ENCODE measurements at regions not wholly inside any gene's neighbourhood (a gene's known extent, or its start where the extent isn't known, plus 50 kb on each side); places are given as distances from the start of the nearest gene placed in this dataset.
A peak's percentile ranks its signal among the peaks of the same experiment; 100 is the strongest.

DNA sequence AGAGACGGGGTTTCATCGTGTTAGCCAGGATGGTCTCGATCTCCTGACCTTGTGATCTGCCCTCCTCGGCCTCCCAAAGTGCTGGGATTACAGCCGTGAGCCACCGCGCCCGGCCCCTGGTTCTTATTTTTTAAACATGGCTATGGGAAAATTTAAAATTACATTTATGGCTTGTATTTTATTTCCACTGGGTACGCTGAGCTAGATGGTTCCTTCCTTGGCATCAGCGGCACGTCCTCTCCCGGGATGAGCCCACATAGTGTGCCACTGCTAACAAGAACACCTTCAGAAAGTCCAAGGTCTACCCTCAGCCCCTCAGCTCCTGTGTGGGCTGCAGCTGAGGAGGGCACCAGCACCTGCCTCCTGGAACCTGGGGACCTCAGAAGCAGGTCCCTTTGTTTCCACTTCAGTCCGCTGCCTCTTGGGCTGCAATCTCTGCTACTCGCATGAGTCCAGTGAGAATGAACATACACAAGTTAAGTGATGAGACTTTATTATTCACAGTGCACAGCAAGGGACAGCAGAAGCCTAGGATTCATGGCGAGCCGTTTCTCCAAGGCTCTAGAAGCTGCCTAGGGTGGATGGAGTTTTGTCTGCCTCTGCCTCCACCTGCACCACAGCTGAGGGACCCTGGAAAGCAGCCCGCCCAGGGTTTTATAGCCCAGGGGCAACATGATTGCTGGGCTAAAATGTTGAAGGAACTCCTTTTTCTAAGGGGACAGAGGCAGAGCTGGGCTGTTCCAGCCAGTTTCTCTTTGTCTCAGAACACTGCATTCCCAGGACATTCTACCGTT is 107.5 kb upstream of the TEX51 start:
- no peaks in the 10 kb centered on the region for H3K9me3 ChIP-seq
- no peak overlapping the region for H3K4me3 ChIP-seq
- no peak for TF ChIP-seq POLR2A (IDR thresholded peaks at IDR 0.05)
- TF ChIP-seq, protein P1, sequence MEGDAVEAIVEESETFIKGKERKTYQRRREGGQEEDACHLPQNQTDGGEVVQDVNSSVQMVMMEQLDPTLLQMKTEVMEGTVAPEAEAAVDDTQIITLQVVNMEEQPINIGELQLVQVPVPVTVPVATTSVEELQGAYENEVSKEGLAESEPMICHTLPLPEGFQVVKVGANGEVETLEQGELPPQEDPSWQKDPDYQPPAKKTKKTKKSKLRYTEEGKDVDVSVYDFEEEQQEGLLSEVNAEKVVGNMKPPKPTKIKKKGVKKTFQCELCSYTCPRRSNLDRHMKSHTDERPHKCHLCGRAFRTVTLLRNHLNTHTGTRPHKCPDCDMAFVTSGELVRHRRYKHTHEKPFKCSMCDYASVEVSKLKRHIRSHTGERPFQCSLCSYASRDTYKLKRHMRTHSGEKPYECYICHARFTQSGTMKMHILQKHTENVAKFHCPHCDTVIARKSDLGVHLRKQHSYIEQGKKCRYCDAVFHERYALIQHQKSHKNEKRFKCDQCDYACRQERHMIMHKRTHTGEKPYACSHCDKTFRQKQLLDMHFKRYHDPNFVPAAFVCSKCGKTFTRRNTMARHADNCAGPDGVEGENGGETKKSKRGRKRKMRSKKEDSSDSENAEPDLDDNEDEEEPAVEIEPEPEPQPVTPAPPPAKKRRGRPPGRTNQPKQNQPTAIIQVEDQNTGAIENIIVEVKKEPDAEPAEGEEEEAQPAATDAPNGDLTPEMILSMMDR (IDR thresholded peaks at IDR 0.05): no peak
- no peak for TF ChIP-seq POLR2AphosphoS5 (IDR thresholded peaks at IDR 0.05; ENCODE audit: insufficient read depth in 1 of 2, low read depth in 1 of 2)
- H3K27ac ChIP-seq: no peak overlapping the region
- no peak for DNase-seq (ENCODE audit: extremely low spot score in 2 of 2)
- H3K27me3 ChIP-seq: no peaks in the 10 kb centered on the region
- H3K4me1 ChIP-seq: no peaks in the 10 kb centered on the region
- intact Hi-C loops (cut with DNase I): no loop called here
- H3K36me3 ChIP-seq: no peaks in the 10 kb centered on the region

DNA sequence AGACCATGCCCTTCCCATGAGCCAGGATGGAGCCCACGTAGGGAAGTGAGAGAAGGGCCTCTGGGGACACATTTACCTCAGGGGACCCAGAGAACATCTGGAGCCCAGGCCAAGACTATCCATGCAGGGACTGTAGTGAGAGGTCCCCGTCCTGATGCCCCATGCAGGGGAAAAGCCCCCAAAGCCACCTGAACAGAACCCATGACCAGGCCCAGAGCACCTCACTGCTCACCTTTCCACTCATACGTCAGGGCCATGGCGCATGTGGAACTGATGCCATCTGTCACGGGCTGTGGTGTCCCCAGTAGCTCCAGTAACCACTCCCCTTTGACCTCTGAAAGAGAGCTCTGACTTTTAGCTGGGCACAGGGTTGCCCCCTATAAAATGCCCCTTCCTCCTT is 106.5 kb upstream of the TEX51 start:
- no peaks in the 10 kb centered on the region for H3K27me3 ChIP-seq
- no peak overlapping the region for H3K27ac ChIP-seq
- no peaks in the 10 kb centered on the region for H3K36me3 ChIP-seq
- intact Hi-C loops (cut with DNase I): no loop called here
- H3K4me1 ChIP-seq: no peaks in the 10 kb centered on the region
- no peak for DNase-seq (ENCODE audit: extremely low spot score in 2 of 2)
- no peaks in the 10 kb centered on the region for H3K9me3 ChIP-seq
- no peak overlapping the region for H3K4me3 ChIP-seq
- TF ChIP-seq, protein P1 (IDR thresholded peaks at IDR 0.05): no peak
- no peak for TF ChIP-seq POLR2AphosphoS5 (IDR thresholded peaks at IDR 0.05; ENCODE audit: insufficient read depth in 1 of 2, low read depth in 1 of 2)
- TF ChIP-seq POLR2A (IDR thresholded peaks at IDR 0.05): no peak

DNA sequence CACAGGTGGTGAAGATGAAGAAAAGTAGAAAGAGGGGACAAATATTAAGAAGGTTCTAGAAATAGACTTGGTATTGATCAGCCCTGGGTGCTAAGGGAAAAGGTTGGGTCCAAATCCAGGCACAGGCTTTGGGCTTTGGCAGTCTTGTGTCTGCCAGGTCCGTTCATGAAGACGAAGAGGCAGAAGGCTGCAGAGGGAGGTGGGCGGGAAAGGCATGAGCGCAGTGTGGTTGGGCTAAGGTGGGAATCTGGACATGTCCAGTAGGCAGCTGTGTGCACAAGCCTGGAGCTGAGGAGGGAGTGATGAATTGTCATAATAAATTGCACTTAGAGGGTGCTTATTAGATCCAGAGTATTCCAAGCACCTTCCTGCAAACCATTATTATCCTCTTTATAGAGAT is 105.7 kb upstream of the TEX51 start:
- no peak for TF ChIP-seq POLR2AphosphoS5 (IDR thresholded peaks at IDR 0.05; ENCODE audit: insufficient read depth in 1 of 2, low read depth in 1 of 2)
- Histone ChIP-seq H3K27me3 (no peaks in the 10 kb centered on the region), H3K9me3 (no peaks in the 10 kb centered on the region), H3K27ac (no peak overlapping the region), H3K36me3 (no peaks in the 10 kb centered on the region), H3K4me1 (no peaks in the 10 kb centered on the region), H3K4me3 (no peak overlapping the region)
- DNase-seq (ENCODE audit: extremely low spot score in 2 of 2): peak in 1 of 2 donors; percentile 43
- intact Hi-C loops (cut with DNase I): no loop called here

DNA sequence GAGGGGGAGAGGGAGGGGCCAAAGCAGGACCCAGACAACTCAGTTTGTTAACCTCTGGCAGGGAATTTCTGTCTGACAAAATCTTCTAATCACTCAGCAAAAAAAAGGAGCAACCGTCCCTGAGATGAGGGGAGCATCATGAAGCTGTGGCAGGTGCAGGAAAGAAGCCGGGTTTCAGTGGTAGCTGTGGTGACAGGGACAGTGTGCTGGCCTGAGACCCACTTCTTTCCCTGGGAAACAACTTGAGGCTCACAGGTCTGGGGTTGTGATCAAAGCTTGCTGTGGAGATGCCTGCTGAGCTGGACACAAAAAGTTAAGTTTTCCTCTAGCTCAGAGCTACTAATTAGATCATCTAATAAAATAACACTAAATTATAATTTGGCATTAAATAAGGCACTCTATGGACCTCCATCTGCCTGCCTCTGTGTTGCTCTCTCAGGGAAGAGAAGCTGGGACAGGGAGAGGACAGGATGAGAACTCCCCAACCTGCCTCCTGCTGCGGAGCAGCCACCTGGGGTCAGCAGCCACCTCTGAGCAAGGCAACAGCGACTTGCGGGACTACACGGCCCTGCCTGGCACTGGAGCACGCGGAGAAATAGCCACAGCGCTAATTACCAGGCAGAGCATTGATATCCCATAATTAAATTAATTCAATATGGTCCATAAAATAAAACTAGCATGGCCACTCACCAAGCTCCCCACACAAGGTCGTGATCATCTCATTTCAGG is 104.6 kb upstream of the TEX51 start:
- no peaks in the 10 kb centered on the region for H3K4me1 ChIP-seq
- no peak overlapping the region for H3K27ac ChIP-seq
- H3K27me3 ChIP-seq: no peaks in the 10 kb centered on the region
- no peaks in the 10 kb centered on the region for H3K9me3 ChIP-seq
- TF ChIP-seq POLR2AphosphoS5 (IDR thresholded peaks at IDR 0.05; ENCODE audit: insufficient read depth in 1 of 2, low read depth in 1 of 2) (no peak), POLR2A (IDR thresholded peaks at IDR 0.05) (no peak)
- TF ChIP-seq, protein P1 (IDR thresholded peaks at IDR 0.05): no peak
- no peaks in the 10 kb centered on the region for H3K36me3 ChIP-seq
- H3K4me3 ChIP-seq: no peak overlapping the region
- intact Hi-C loops (cut with DNase I): no loop called here
- DNase-seq (ENCODE audit: extremely low spot score in 2 of 2): peak; percentile 52

DNA sequence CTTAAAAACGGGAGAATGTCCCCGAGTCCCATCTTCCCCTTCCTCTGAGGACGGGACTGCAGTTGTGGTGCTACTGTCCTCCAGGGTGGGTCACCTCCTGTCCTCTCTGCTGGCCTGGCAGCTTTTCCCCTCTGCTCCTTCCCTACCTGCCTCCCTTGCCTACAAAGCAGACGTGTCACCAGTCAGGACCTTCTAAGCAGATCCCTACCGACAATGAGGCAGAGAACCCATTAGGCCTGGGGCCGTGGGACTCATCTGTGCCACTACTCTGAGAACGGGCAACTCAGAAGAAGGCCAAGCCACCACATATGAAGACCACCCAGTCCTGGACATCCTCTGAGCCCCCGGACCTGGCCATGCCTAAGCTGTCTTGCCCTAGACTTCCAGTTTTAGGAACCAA is 103.0 kb upstream of the TEX51 start:
- Histone ChIP-seq H3K4me3 (no peak overlapping the region), H3K36me3 (no peaks in the 10 kb centered on the region), H3K9me3 (no peaks in the 10 kb centered on the region), H3K4me1 (no peaks in the 10 kb centered on the region), H3K27me3 (no peaks in the 10 kb centered on the region), H3K27ac (no peak overlapping the region)
- intact Hi-C loops (cut with DNase I): no loop called here
- TF ChIP-seq, protein P1 (IDR thresholded peaks at IDR 0.05): no peak
- TF ChIP-seq POLR2A (IDR thresholded peaks at IDR 0.05) (no peak), POLR2AphosphoS5 (IDR thresholded peaks at IDR 0.05; ENCODE audit: insufficient read depth in 1 of 2, low read depth in 1 of 2) (no peak)
- DNase-seq (ENCODE audit: extremely low spot score in 2 of 2): peak; percentile 70 to 75
